Transverse colon (tissue), 3 donors: ENCODE measurements at regions not wholly inside any gene's neighbourhood (a gene's known extent, or its start where the extent isn't known, plus 50 kb on each side); places are given as distances from the start of the nearest gene placed in this dataset.

Source experiments
- POLR2A ChIP-seq: fragments of 450-650 bp; IDR thresholded peaks from one replicate; pipeline ENCODE4 v1.6.1; 2016; ENCODE audit warnings: antibody characterized with exemption, mild to moderate bottlenecking, moderate library complexity
- POLR2AphosphoS5 ChIP-seq, 3 donors: sonication (generic); formaldehyde crosslinking; IDR thresholded peaks; one replicate each; pipeline ENCODE4 v1.6.1; 2016; ENCODE audit warnings: antibody characterized with exemption in 3 of 3

DNA sequence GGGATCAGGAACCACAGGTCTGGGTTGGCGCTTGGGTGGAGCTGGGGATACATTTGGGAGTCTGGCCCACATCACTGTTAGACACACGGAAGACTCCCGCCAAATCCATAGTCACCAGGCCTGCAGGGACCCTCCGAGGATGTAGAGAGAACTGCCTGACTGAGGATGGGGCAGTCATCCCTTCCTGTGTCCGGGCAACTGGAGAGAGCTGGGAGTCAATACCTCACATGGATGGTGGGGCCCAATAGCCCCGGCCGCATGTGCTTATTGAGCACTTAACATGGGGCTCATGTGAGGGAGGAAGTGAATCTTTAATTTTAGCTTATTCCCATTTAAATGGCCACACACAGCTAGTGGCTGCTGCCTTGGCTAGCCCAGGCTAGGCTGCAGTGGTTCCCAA is 124.5 kb downstream of the TLR5 start:
- TF ChIP-seq POLR2A (no peak), POLR2AphosphoS5 (IDR thresholded peaks at IDR 0.05) (no peak)
